Thyroid gland (tissue), 4 donors: ENCODE measurements at regions not wholly inside any gene's neighbourhood (a gene's known extent, or its start where the extent isn't known, plus 50 kb on each side); places are given as distances from the start of the nearest gene placed in this dataset.

Source experiments
- DNase-seq, 2 donors: peaks; one replicate each; pipeline ENCODE4 v3.0.0-alpha.2; 2019
- H3K27ac ChIP-seq, 3 donors: fragments of 200-600 bp; sonication (generic); 1 replicate in 2 of 3; 2 replicates in 1 of 3; pipeline ENCODE4 v1.5.1; 2016 to 2019; ENCODE audit warnings: mild to moderate bottlenecking in 1 of 3, moderate library complexity in 1 of 3
- H3K27me3 ChIP-seq: fragments of 200-600 bp; sonication (generic); one replicate; pipeline ENCODE4 v1.5.1; 2019
- H3K36me3 ChIP-seq, 2 donors: fragments of 200-600 bp; sonication (generic); one replicate each; pipeline ENCODE4 v1.5.1; 2016 to 2019
- H3K4me1 ChIP-seq, 2 donors: fragments of 200-600 bp; sonication (generic); one replicate each; pipeline ENCODE4 v1.5.1; 2017 to 2019
- H3K4me3 ChIP-seq, 3 donors: fragments of 200-600 bp; sonication (generic); replicated peaks in 1 of 3; 1 replicate in 2 of 3; 2 replicates in 1 of 3; pipeline ENCODE4 v1.5.1; 2016; ENCODE audit warnings: mild to moderate bottlenecking in 1 of 3
- H3K9me3 ChIP-seq: fragments of 200-600 bp; sonication (generic); one replicate; pipeline ENCODE4 v1.5.1; 2017
- CTCF ChIP-seq, 6 experiments: fragments of 200-600 bp in 3 of 6; fragments of 450-650 bp in 3 of 6; sonication (generic) in 3 of 6; IDR thresholded peaks; one replicate each; pipeline ENCODE4 v1.5.1; 2016 to 2019; ENCODE audit warnings: antibody characterized with exemption in 6 of 6, mild to moderate bottlenecking in 2 of 6, inconsistent platforms in 1 of 6, moderate library complexity in 1 of 6
- POLR2A ChIP-seq, 2 donors: fragments of 450-650 bp; IDR thresholded peaks; one replicate each; pipeline ENCODE4 v1.6.1; 2017; ENCODE audit warnings: antibody characterized with exemption in 2 of 2, mild to moderate bottlenecking in 2 of 2, moderate library complexity in 1 of 2
- WGBS, 2 donors: methylation state at CpG; one replicate each; pipeline ENCODE4 v1.1.5; 2017; 5-methylcytosine and 5-hydroxymethylcytosine counted together
- intact Hi-C: fragments of 100-400 bp; cut with DNase I; formaldehyde crosslinking; loops from one replicate; pipeline ENCODE4 v1.15.1; 2023

GRCh38 chr10:111954386-111954785, 229.2 kb downstream of the GPAM start:
- intact Hi-C loops = no loop called here
- no peaks in the 10 kb centered on the region for H3K9me3 ChIP-seq
- no peak overlapping the region for H3K4me3 ChIP-seq
- no peaks in the 10 kb centered on the region for H3K4me1 ChIP-seq
- DNase-seq = no peak
- H3K36me3 ChIP-seq = no peaks in the 10 kb centered on the region
- no peak overlapping the region for H3K27ac ChIP-seq
- TF ChIP-seq CTCF (IDR thresholded peaks at IDR 0.05) (no peak), POLR2A (IDR thresholded peaks at IDR 0.05) (no peak)
- WGBS, 2 donors = 73 to 82% methylated on average over 4 of the region's 4 CpGs
- H3K27me3 ChIP-seq = no peaks in the 10 kb centered on the region

- H3K4me3 ChIP-seq = no peak overlapping the region
- intact Hi-C loops = no loop called here
- H3K27ac ChIP-seq = no peak overlapping the region
- no peaks in the 10 kb centered on the region for H3K4me1 ChIP-seq
- H3K9me3 ChIP-seq = no peaks in the 10 kb centered on the region
- TF ChIP-seq POLR2A (IDR thresholded peaks at IDR 0.05) (no peak), CTCF (IDR thresholded peaks at IDR 0.05) (no peak)
- no peak for DNase-seq
- H3K36me3 ChIP-seq = no peaks in the 10 kb centered on the region
- WGBS, 2 donors = 83 to 87% methylated on average over 6 of the region's 6 CpGs
- H3K27me3 ChIP-seq = no peaks in the 10 kb centered on the region
These were observed 226.7 kb downstream of the GPAM start for GRCh38 chr10:111956841-111957240.

- WGBS, 2 donors = 74 to 79% methylated on average over 5 of the region's 5 CpGs
- H3K4me1 ChIP-seq = no peaks in the 10 kb centered on the region
- H3K27ac ChIP-seq = no peak overlapping the region
- no peak for DNase-seq
- H3K27me3 ChIP-seq = no peaks in the 10 kb centered on the region
- TF ChIP-seq CTCF (IDR thresholded peaks at IDR 0.05) = no peak
- TF ChIP-seq POLR2A (IDR thresholded peaks at IDR 0.05) = no peak
- H3K9me3 ChIP-seq = no peaks in the 10 kb centered on the region
- intact Hi-C loops = no loop called here
- no peak overlapping the region for H3K4me3 ChIP-seq
- H3K36me3 ChIP-seq = no peaks in the 10 kb centered on the region
These were observed 220.6 kb downstream of the GPAM start for GRCh38 chr10:111962951-111963350.

GRCh38 chr10:111967116-111967515, 216.4 kb downstream of the GPAM start:
- WGBS, 2 donors = 73 to 90% methylated on average over 1 of the region's 1 CpG
- Histone ChIP-seq H3K9me3 (no peaks in the 10 kb centered on the region), H3K36me3 (no peaks in the 10 kb centered on the region), H3K4me1 (no peaks in the 10 kb centered on the region), H3K4me3 (no peak overlapping the region), H3K27ac (no peak overlapping the region), H3K27me3 (no peaks in the 10 kb centered on the region)
- no peak for DNase-seq
- TF ChIP-seq POLR2A (IDR thresholded peaks at IDR 0.05) (no peak), CTCF (IDR thresholded peaks at IDR 0.05) (no peak)
- intact Hi-C loops = no loop called here

- WGBS, 2 donors = 89 to 91% methylated on average over 2 of the region's 2 CpGs
- Histone ChIP-seq H3K27ac (no peak overlapping the region), H3K27me3 (no peaks in the 10 kb centered on the region), H3K4me3 (no peak overlapping the region), H3K9me3 (no peaks in the 10 kb centered on the region), H3K36me3 (no peaks in the 10 kb centered on the region), H3K4me1 (no peaks in the 10 kb centered on the region)
- DNase-seq = no peak
- TF ChIP-seq POLR2A (IDR thresholded peaks at IDR 0.05) (no peak), CTCF (IDR thresholded peaks at IDR 0.05) (no peak)
- intact Hi-C loops = no loop called here
These were observed 216.0 kb downstream of the GPAM start for GRCh38 chr10:111967547-111967946.
